Duodenal mucosa (tissue), 2 donors: ENCODE measurements at regions not wholly inside any gene's neighbourhood (a gene's known extent, or its start where the extent isn't known, plus 50 kb on each side); places are given as distances from the start of the nearest gene placed in this dataset.

ENCODE experiments used
- H3K27ac ChIP-seq: one replicate; pipeline ENCODE4 v1.7.0; 2013; ENCODE audit warnings: low read depth, low read length
- H3K27me3 ChIP-seq, 2 donors: one replicate each; pipeline ENCODE4 v1.7.0; 2013; ENCODE audit warnings: low read length in 2 of 2, control low read depth in 1 of 2; ENCODE audit not compliant: insufficient read depth in 2 of 2, control insufficient read depth in 1 of 2
- H3K36me3 ChIP-seq, 2 donors: one replicate each; pipeline ENCODE4 v1.7.0; 2013; ENCODE audit warnings: low read length in 2 of 2, control low read depth in 1 of 2; ENCODE audit not compliant: insufficient read depth in 2 of 2, control insufficient read depth in 1 of 2
- H3K4me1 ChIP-seq, 2 donors: one replicate each; pipeline ENCODE4 v1.7.0; 2013; ENCODE audit warnings: low read length in 2 of 2, control low read depth in 1 of 2; ENCODE audit not compliant: insufficient read depth in 2 of 2, control insufficient read depth in 1 of 2
- H3K4me3 ChIP-seq, 2 donors: one replicate each; pipeline ENCODE4 v1.7.0; 2013; ENCODE audit warnings: low read length in 2 of 2, low read depth in 1 of 2
- H3K9ac ChIP-seq, 2 donors: one replicate each; pipeline ENCODE4 v1.7.0; 2013; ENCODE audit warnings: low read length in 2 of 2, low read depth in 1 of 2
- H3K9me3 ChIP-seq, 2 donors: one replicate each; pipeline ENCODE4 v1.7.0; 2013; ENCODE audit warnings: low read length in 2 of 2, control low read depth in 1 of 2; ENCODE audit not compliant: control insufficient read depth in 1 of 2

- no peaks in the 10 kb centered on the region for H3K27me3 ChIP-seq
- H3K4me3 ChIP-seq: no peak overlapping the region
- no peak overlapping the region for H3K9ac ChIP-seq
- no peaks in the 10 kb centered on the region for H3K36me3 ChIP-seq
- no peaks in the 10 kb centered on the region for H3K4me1 ChIP-seq
- no peaks in the 10 kb centered on the region for H3K9me3 ChIP-seq
- no peak overlapping the region for H3K27ac ChIP-seq
Measured at GRCh38 chr16:73560497-73560896, 512.6 kb upstream of the ZFHX3 start.

GRCh38 chr16:73558219-73558618 is 510.3 kb upstream of the ZFHX3 start:
- Histone ChIP-seq H3K4me1 (no peaks in the 10 kb centered on the region), H3K9ac (no peak overlapping the region), H3K9me3 (no peaks in the 10 kb centered on the region)

GRCh38 chr16:73553941-73554660 is 506.2 kb upstream of the ZFHX3 start:
- Histone ChIP-seq H3K36me3 (no peaks in the 10 kb centered on the region), H3K9ac (no peak overlapping the region), H3K4me3 (no peak overlapping the region), H3K4me1 (no peaks in the 10 kb centered on the region), H3K9me3 (no peaks in the 10 kb centered on the region), H3K27ac (no peak overlapping the region), H3K27me3 (peaks cover 4 to 5% of the 10 kb centered on the region in 2 donors)

More at GRCh38 chr16:73558219-73558618, 510.3 kb upstream of the ZFHX3 start:
- Histone ChIP-seq H3K36me3 (no peaks in the 10 kb centered on the region), H3K27ac (no peak overlapping the region), H3K27me3 (no peaks in the 10 kb centered on the region), H3K4me3 (no peak overlapping the region)

- Histone ChIP-seq H3K4me1 (no peaks in the 10 kb centered on the region), H3K36me3 (no peaks in the 10 kb centered on the region), H3K4me3 (no peak overlapping the region), H3K9me3 (no peaks in the 10 kb centered on the region), H3K9ac (no peak overlapping the region), H3K27ac (no peak overlapping the region), H3K27me3 (peaks cover 19 to 24% of the 10 kb centered on the region in 2 donors)
Measured at GRCh38 chr16:73549984-73550631, 502.2 kb upstream of the ZFHX3 start.

GRCh38 chr16:73547552-73548403 is 499.9 kb upstream of the ZFHX3 start:
- no peak overlapping the region for H3K27ac ChIP-seq
- H3K4me3 ChIP-seq: no peak overlapping the region
- H3K27me3 ChIP-seq: peaks cover 31 to 47% of the 10 kb centered on the region in 2 donors
- H3K36me3 ChIP-seq: no peaks in the 10 kb centered on the region
- H3K4me1 ChIP-seq: no peaks in the 10 kb centered on the region
- no peak overlapping the region for H3K9ac ChIP-seq
- H3K9me3 ChIP-seq: no peaks in the 10 kb centered on the region

GRCh38 chr16:73546341-73546845 is 498.5 kb upstream of the ZFHX3 start:
- H3K27ac ChIP-seq: no peak overlapping the region
- H3K27me3 ChIP-seq: peaks cover 31 to 49% of the 10 kb centered on the region in 2 donors
- no peaks in the 10 kb centered on the region for H3K36me3 ChIP-seq
- H3K4me1 ChIP-seq: no peaks in the 10 kb centered on the region
- H3K9me3 ChIP-seq: no peaks in the 10 kb centered on the region
- no peak overlapping the region for H3K9ac ChIP-seq
- H3K4me3 ChIP-seq: no peak overlapping the region

- Histone ChIP-seq H3K9ac (no peak overlapping the region), H3K4me1 (no peaks in the 10 kb centered on the region), H3K27me3 (peaks cover 31 to 49% of the 10 kb centered on the region in 2 donors)
Measured at GRCh38 chr16:73545755-73546154, 497.8 kb upstream of the ZFHX3 start.

GRCh38 chr16:73545290-73545689 is 497.4 kb upstream of the ZFHX3 start:
- peaks cover 31 to 49% of the 10 kb centered on the region in 2 donors for H3K27me3 ChIP-seq
- H3K9ac ChIP-seq: no peak overlapping the region
- no peaks in the 10 kb centered on the region for H3K36me3 ChIP-seq
- H3K27ac ChIP-seq: no peak overlapping the region
- no peaks in the 10 kb centered on the region for H3K4me1 ChIP-seq
- no peaks in the 10 kb centered on the region for H3K9me3 ChIP-seq
- H3K4me3 ChIP-seq: no peak overlapping the region

More at GRCh38 chr16:73545755-73546154, 497.8 kb upstream of the ZFHX3 start:
- Histone ChIP-seq H3K4me3 (no peak overlapping the region), H3K9me3 (no peaks in the 10 kb centered on the region), H3K36me3 (no peaks in the 10 kb centered on the region), H3K27ac (no peak overlapping the region)

- no peak overlapping the region for H3K4me3 ChIP-seq
- H3K9ac ChIP-seq: no peak overlapping the region
- no peaks in the 10 kb centered on the region for H3K4me1 ChIP-seq
- H3K27me3 ChIP-seq: peaks cover 26 to 49% of the 10 kb centered on the region in 2 donors
- H3K27ac ChIP-seq: no peak overlapping the region
- H3K36me3 ChIP-seq: no peaks in the 10 kb centered on the region
- no peaks in the 10 kb centered on the region for H3K9me3 ChIP-seq
Measured at GRCh38 chr16:73544826-73545225, 496.9 kb upstream of the ZFHX3 start.
